ENCODE measurements at regions not wholly inside any gene's neighbourhood (a gene's known extent, or its start where the extent isn't known, plus 50 kb on each side); places are given as distances from the start of the nearest gene placed in this dataset.

- TF ChIP-seq CTCF (IDR thresholded peaks at IDR 0.05) (no peak), POLR2A (IDR thresholded peaks at IDR 0.05) (no peak)
These were observed 171.7 kb upstream of the MAN1A1 start for GRCh38 chr6:119521251-119521650.

Measured in tibial nerve (tissue), 3 donors.